Liver (tissue), 2 donors: ENCODE measurements at regions not wholly inside any gene's neighbourhood (a gene's known extent, or its start where the extent isn't known, plus 50 kb on each side); places are given as distances from the start of the nearest gene placed in this dataset.

Experiments
- TF ChIP-seq, protein P1 (sequence below): IDR thresholded peaks from 2 replicates; pipeline ENCODE4 v1.6.1; 2016; ENCODE audit warnings: antibody characterized with exemption
- TF ChIP-seq, protein P2 (sequence below): fragments of 150-350 bp; IDR thresholded peaks from 2 replicates; pipeline ENCODE4 v1.5.1; 2017; ENCODE audit warnings: improper control_type of control experiment, low read depth, low read length; ENCODE audit not compliant: missing input control
- donor health status: healthy.

DNA sequence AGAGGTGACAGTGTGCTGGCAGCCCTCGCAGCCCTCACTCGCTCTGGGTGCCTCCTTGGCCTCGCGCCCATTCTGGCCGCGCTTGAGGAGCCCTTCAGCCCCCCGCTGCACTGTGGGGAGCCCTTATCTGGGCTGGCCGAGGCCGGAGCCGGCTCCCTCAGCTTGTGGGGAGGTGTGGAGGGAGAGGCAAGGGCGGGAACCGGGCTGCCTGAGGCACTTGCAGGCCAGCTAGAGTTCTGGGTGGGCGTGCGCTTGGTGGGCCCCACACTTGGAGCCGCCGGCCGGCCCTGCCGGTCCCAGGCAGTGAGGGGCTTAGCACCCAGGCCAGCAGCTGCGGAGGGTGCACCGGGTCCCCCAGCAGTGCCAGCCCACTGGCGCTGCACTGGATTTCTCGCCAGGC, 1480.9 kb upstream of the SLC39A10 start:
- TF ChIP-seq, protein P1, sequence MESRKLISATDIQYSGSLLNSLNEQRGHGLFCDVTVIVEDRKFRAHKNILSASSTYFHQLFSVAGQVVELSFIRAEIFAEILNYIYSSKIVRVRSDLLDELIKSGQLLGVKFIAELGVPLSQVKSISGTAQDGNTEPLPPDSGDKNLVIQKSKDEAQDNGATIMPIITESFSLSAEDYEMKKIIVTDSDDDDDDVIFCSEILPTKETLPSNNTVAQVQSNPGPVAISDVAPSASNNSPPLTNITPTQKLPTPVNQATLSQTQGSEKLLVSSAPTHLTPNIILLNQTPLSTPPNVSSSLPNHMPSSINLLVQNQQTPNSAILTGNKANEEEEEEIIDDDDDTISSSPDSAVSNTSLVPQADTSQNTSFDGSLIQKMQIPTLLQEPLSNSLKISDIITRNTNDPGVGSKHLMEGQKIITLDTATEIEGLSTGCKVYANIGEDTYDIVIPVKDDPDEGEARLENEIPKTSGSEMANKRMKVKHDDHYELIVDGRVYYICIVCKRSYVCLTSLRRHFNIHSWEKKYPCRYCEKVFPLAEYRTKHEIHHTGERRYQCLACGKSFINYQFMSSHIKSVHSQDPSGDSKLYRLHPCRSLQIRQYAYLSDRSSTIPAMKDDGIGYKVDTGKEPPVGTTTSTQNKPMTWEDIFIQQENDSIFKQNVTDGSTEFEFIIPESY, result no peak
- TF ChIP-seq, protein P2, sequence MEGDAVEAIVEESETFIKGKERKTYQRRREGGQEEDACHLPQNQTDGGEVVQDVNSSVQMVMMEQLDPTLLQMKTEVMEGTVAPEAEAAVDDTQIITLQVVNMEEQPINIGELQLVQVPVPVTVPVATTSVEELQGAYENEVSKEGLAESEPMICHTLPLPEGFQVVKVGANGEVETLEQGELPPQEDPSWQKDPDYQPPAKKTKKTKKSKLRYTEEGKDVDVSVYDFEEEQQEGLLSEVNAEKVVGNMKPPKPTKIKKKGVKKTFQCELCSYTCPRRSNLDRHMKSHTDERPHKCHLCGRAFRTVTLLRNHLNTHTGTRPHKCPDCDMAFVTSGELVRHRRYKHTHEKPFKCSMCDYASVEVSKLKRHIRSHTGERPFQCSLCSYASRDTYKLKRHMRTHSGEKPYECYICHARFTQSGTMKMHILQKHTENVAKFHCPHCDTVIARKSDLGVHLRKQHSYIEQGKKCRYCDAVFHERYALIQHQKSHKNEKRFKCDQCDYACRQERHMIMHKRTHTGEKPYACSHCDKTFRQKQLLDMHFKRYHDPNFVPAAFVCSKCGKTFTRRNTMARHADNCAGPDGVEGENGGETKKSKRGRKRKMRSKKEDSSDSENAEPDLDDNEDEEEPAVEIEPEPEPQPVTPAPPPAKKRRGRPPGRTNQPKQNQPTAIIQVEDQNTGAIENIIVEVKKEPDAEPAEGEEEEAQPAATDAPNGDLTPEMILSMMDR, result no peak
